Trophoblast cell (in vitro differentiated cells and primary cell): ENCODE measurements at regions not wholly inside any gene's neighbourhood (a gene's known extent, or its start where the extent isn't known, plus 50 kb on each side); places are given as distances from the start of the nearest gene placed in this dataset.
A peak's percentile ranks its signal among the peaks of the same experiment; 100 is the strongest.

ENCODE experiments used
- DNase-seq, 2 donors: peaks; one replicate each; pipeline ENCODE4 v3.0.0-alpha.2; 2016
- H2AFZ ChIP-seq: 2 replicates; pipeline ENCODE4 v1.6.1; 2013; ENCODE audit warnings: low read length, moderate library complexity, mild to moderate bottlenecking; ENCODE audit not compliant: insufficient read depth, poor library complexity
- H2AK5ac ChIP-seq: 2 replicates; pipeline ENCODE4 v1.6.1; 2013; ENCODE audit warnings: mild to moderate bottlenecking, low read length
- H2BK120ac ChIP-seq: 2 replicates; pipeline ENCODE4 v1.6.1; 2013; ENCODE audit warnings: low read length, mild to moderate bottlenecking, moderate library complexity; ENCODE audit not compliant: insufficient read depth, poor library complexity
- H2BK12ac ChIP-seq: 2 replicates; pipeline ENCODE4 v1.6.1; 2013; ENCODE audit warnings: mild to moderate bottlenecking, low read length, moderate library complexity
- H2BK5ac ChIP-seq: 2 replicates; pipeline ENCODE4 v1.6.1; 2013; ENCODE audit warnings: low read length, low read depth, moderate library complexity, mild to moderate bottlenecking; ENCODE audit not compliant: poor library complexity
- H3K14ac ChIP-seq: 2 replicates; pipeline ENCODE4 v1.6.1; 2013; ENCODE audit warnings: mild to moderate bottlenecking, low read length
- H3K18ac ChIP-seq: 2 replicates; pipeline ENCODE4 v1.6.1; 2013; ENCODE audit warnings: mild to moderate bottlenecking, low read length
- H3K23ac ChIP-seq: 2 replicates; pipeline ENCODE4 v1.6.1; 2013; ENCODE audit warnings: low read length
- H3K27ac ChIP-seq: 2 replicates; pipeline ENCODE4 v1.5.1; 2013; ENCODE audit warnings: low read depth, mild to moderate bottlenecking, inconsistent platforms, low read length, moderate library complexity
- H3K27me3 ChIP-seq: 2 replicates; pipeline ENCODE4 v1.6.1; 2013; ENCODE audit warnings: inconsistent platforms, mild to moderate bottlenecking, low read length, moderate library complexity; ENCODE audit not compliant: insufficient read depth
- H3K36me3 ChIP-seq, 2 experiments: 1 replicate in 1 of 2; 2 replicates in 1 of 2; pipeline ENCODE4 v1.6.1; 2013; ENCODE audit warnings: low read length in 2 of 2, mild to moderate bottlenecking in 2 of 2, moderate library complexity in 1 of 2; ENCODE audit not compliant: insufficient read depth in 2 of 2, control insufficient read depth in 1 of 2
- H3K4ac ChIP-seq: 2 replicates; pipeline ENCODE4 v1.6.1; 2013; ENCODE audit warnings: low read depth, mild to moderate bottlenecking, low read length, moderate library complexity
- H3K4me1 ChIP-seq, 2 experiments: 1 replicate in 1 of 2; 2 replicates in 1 of 2; pipeline ENCODE4 v1.6.1; 2013; ENCODE audit warnings: low read length in 2 of 2, mild to moderate bottlenecking in 2 of 2, moderate library complexity in 1 of 2; ENCODE audit not compliant: insufficient read depth in 2 of 2, control insufficient read depth in 1 of 2
- H3K4me2 ChIP-seq: 2 replicates; pipeline ENCODE4 v1.6.1; 2013; ENCODE audit warnings: inconsistent platforms, mild to moderate bottlenecking, low read length, moderate library complexity
- H3K4me3 ChIP-seq: 2 replicates; pipeline ENCODE4 v1.5.1; 2013; ENCODE audit warnings: mild to moderate bottlenecking, low read depth, low read length, inconsistent platforms
- H3K79me1 ChIP-seq: one replicate; pipeline ENCODE4 v1.6.1; 2013; ENCODE audit warnings: low read length
- H3K79me2 ChIP-seq: 2 replicates; pipeline ENCODE4 v1.6.1; 2013; ENCODE audit warnings: low read length, mild to moderate bottlenecking; ENCODE audit not compliant: control insufficient read depth, insufficient read depth, poor library complexity
- H3K9ac ChIP-seq: 2 replicates; pipeline ENCODE4 v1.6.1; 2013; ENCODE audit warnings: mild to moderate bottlenecking, low read length
- H3K9me3 ChIP-seq: 2 replicates; pipeline ENCODE4 v1.6.1; 2013; ENCODE audit warnings: low read depth, mild to moderate bottlenecking, control low read depth, inconsistent platforms, low read length; ENCODE audit not compliant: insufficient read depth
- H4K12ac ChIP-seq: 2 replicates; pipeline ENCODE4 v1.6.1; 2013; ENCODE audit warnings: low read depth, mild to moderate bottlenecking, low read length, moderate library complexity
- H4K8ac ChIP-seq: 2 replicates; pipeline ENCODE4 v1.6.1; 2013; ENCODE audit warnings: low read depth, mild to moderate bottlenecking, low read length, moderate library complexity
- H4K91ac ChIP-seq: one replicate; pipeline ENCODE4 v1.6.1; 2013; ENCODE audit warnings: low read depth, mild to moderate bottlenecking, low read length, moderate library complexity
- WGBS: extraction: QIAGEN DNeasy Blood & Tissue Kit; methylation state at CpG from one replicate; pipeline ENCODE4 v1.1.7; 2013; ENCODE audit warnings: missing lambda C conversion rate; ENCODE audit not compliant: insufficient read length, insufficient coverage; ENCODE audit errors: extremely low coverage; 5-methylcytosine and 5-hydroxymethylcytosine counted together

GRCh38 chr3:56886314-56886713 lies 84.6 kb upstream of the ARHGEF3 start:
- WGBS: no CpG with 5 or more reads among the region's 6 CpGs

DNA sequence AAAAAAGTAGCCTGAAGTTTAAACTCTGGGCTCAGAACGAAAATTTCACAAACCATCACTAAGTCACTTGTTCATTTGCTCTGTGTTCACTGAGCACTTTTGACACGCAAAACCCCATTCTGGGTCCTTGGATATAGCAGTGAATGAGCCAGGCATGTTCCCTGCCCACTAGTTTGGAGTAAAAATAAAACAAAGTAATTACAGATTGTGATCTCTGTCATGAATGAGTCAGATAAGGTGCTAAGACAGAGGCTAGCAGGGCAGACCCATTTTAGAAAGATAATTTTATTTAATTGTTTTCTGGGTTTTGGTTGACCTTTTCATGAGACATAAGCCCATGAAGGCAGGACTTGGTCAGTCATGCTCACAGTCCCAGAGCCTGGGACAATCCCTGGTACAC lies 84.1 kb upstream of the ARHGEF3 start:
- DNase-seq: no peak
- Histone ChIP-seq H3K79me1 (no peaks in the 10 kb centered on the region), H3K14ac (no peak overlapping the region), H3K4me2 (no peak overlapping the region), H2AK5ac (no peak overlapping the region), H3K9me3 (no peaks in the 10 kb centered on the region), H4K12ac (no peak overlapping the region), H3K4me3 (no peak overlapping the region), H3K9ac (no peak overlapping the region), H3K27ac (no peak overlapping the region), H3K23ac (no peak overlapping the region), H3K36me3 (peaks cover 0 to 2% of the 10 kb centered on the region in 2 experiments), H2BK120ac (no peak overlapping the region), H3K27me3 (no peaks in the 10 kb centered on the region), H3K4me1 (no peaks in the 10 kb centered on the region), H3K4ac (no peak overlapping the region), H4K91ac (no peak overlapping the region), H2AFZ (no peak overlapping the region), H2BK12ac (no peak overlapping the region), H4K8ac (no peak overlapping the region), H3K18ac (no peak overlapping the region), H2BK5ac (no peak overlapping the region), H3K79me2 (no peaks in the 10 kb centered on the region)
- no CpG with 5 or more reads among the region's 2 CpGs for WGBS

More at GRCh38 chr3:56886314-56886713, 84.6 kb upstream of the ARHGEF3 start:
- no peaks in the 10 kb centered on the region for H3K4me1 ChIP-seq
- H2AFZ ChIP-seq: no peak overlapping the region
- no peaks in the 10 kb centered on the region for H3K79me2 ChIP-seq
- no peak overlapping the region for H3K9ac ChIP-seq
- H3K4ac ChIP-seq: no peak overlapping the region
- H3K9me3 ChIP-seq: no peaks in the 10 kb centered on the region
- no peak overlapping the region for H2AK5ac ChIP-seq
- H3K27ac ChIP-seq: no peak overlapping the region
- H3K4me3 ChIP-seq: no peak overlapping the region
- H3K79me1 ChIP-seq: no peaks in the 10 kb centered on the region
- H4K91ac ChIP-seq: no peak overlapping the region
- no peak overlapping the region for H3K14ac ChIP-seq
- DNase-seq: no peak
- no peak overlapping the region for H4K12ac ChIP-seq
- no peaks in the 10 kb centered on the region for H3K27me3 ChIP-seq
- H3K36me3 ChIP-seq: no peaks in the 10 kb centered on the region
- no peak overlapping the region for H2BK12ac ChIP-seq
- H2BK120ac ChIP-seq: no peak overlapping the region
- no peak overlapping the region for H2BK5ac ChIP-seq
- H4K8ac ChIP-seq: no peak overlapping the region
- no peak overlapping the region for H3K4me2 ChIP-seq
- no peak overlapping the region for H3K23ac ChIP-seq
- no peak overlapping the region for H3K18ac ChIP-seq

- no peaks in the 10 kb centered on the region for H3K27me3 ChIP-seq
- H3K14ac ChIP-seq: no peak overlapping the region
- H3K27ac ChIP-seq: no peak overlapping the region
- no peak overlapping the region for H3K23ac ChIP-seq
- no peak overlapping the region for H4K8ac ChIP-seq
- no peak overlapping the region for H3K4ac ChIP-seq
- H3K4me1 ChIP-seq: no peaks in the 10 kb centered on the region
- H4K91ac ChIP-seq: no peak overlapping the region
- no peak overlapping the region for H2BK120ac ChIP-seq
- no peak overlapping the region for H4K12ac ChIP-seq
- H3K18ac ChIP-seq: no peak overlapping the region
- H3K4me2 ChIP-seq: no peak overlapping the region
- H3K9me3 ChIP-seq: no peaks in the 10 kb centered on the region
- no peaks in the 10 kb centered on the region for H3K79me1 ChIP-seq
- no peak for DNase-seq
- no peak overlapping the region for H2AFZ ChIP-seq
- no peak overlapping the region for H2AK5ac ChIP-seq
- no peak overlapping the region for H3K4me3 ChIP-seq
- no peaks in the 10 kb centered on the region for H3K79me2 ChIP-seq
- no peak overlapping the region for H3K9ac ChIP-seq
- H2BK5ac ChIP-seq: no peak overlapping the region
- H3K36me3 ChIP-seq: peaks cover 0 to 2% of the 10 kb centered on the region in 2 experiments
- no peak overlapping the region for H2BK12ac ChIP-seq
Measured at GRCh38 chr3:56885453-56885852, 83.7 kb upstream of the ARHGEF3 start.

- no CpG with 5 or more reads among the region's 7 CpGs for WGBS
- no peak overlapping the region for H4K91ac ChIP-seq
Measured at GRCh38 chr3:56884387-56884786, 82.6 kb upstream of the ARHGEF3 start.

More at GRCh38 chr3:56884387-56884786, 82.6 kb upstream of the ARHGEF3 start:
- Histone ChIP-seq H2BK120ac (no peak overlapping the region), H2BK5ac (no peak overlapping the region), H4K12ac (no peak overlapping the region), H3K14ac (no peak overlapping the region), H2AK5ac (no peak overlapping the region), H3K79me1 (no peaks in the 10 kb centered on the region), H2AFZ (no peak overlapping the region), H3K23ac (no peak overlapping the region), H3K18ac (no peak overlapping the region), H3K36me3 (peaks cover 0 to 2% of the 10 kb centered on the region in 2 experiments), H3K9ac (no peak overlapping the region), H3K4me2 (no peak overlapping the region), H2BK12ac (no peak overlapping the region), H3K79me2 (no peaks in the 10 kb centered on the region), H3K27ac (no peak overlapping the region), H4K8ac (no peak overlapping the region), H3K4ac (no peak overlapping the region), H3K27me3 (no peaks in the 10 kb centered on the region), H3K9me3 (no peaks in the 10 kb centered on the region), H3K4me3 (no peak overlapping the region), H3K4me1 (no peaks in the 10 kb centered on the region)
- peak in 1 of 2 donors; percentile 33 for DNase-seq
